ENCODE measurements at regions not wholly inside any gene's neighbourhood (a gene's known extent, or its start where the extent isn't known, plus 50 kb on each side); places are given as distances from the start of the nearest gene placed in this dataset.
"Not testable (repeated sequence)": the region's sequence is repeated elsewhere in the genome, so short reads cannot be mapped to it uniquely, and the experiment has no call there.

DNA sequence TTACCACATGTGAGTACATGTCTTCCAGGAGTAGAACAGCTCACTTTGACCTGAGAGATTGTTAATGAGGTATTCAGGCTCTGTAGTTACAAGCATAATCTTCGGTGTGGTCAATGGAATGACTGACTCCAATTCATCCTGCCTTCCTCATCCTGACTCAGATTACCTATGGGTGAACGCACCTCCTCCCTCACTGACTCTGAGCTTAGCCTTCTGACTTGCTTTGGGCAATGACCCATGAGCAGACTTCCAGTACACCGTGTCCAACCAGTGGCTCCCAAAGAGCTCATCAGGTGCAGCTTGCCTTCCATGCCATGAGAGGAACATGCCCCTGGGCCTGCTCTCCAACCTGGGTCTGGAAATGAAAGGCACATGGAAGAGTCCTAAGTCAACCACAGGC lies 361.0 kb upstream of the FRG1 start:
- DNase-seq = not testable (repeated sequence)

GRCh38 chr4:189586908-189587632 lies 353.6 kb upstream of the FRG1 start:
- DNase-seq = not testable (repeated sequence)

- not testable (repeated sequence) for DNase-seq
These were observed 351.5 kb upstream of the FRG1 start for GRCh38 chr4:189589201-189589600.

GRCh38 chr4:189592890-189593289 lies 347.8 kb upstream of the FRG1 start:
- no peak for DNase-seq

DNA sequence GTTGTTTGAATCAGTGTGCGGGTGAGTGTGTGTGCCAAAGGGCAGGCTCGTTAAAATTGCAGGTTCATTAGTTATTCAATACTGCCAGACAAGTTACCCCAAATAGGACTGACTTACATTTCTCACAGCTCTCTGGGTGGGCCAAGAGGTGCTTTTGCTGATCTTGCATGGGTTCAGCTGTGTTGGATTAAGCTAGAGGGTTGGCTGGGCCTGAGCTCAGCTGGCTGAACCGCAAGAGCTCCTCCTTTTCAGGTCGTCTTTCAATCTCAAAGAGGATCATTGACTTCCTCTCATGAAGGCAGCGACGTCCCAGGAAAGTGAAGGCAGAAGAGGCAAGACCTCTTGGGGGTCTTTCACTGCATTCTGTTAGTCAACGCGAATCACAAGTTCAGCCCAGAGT lies 343.3 kb upstream of the FRG1 start:
- no peak for DNase-seq

DNA sequence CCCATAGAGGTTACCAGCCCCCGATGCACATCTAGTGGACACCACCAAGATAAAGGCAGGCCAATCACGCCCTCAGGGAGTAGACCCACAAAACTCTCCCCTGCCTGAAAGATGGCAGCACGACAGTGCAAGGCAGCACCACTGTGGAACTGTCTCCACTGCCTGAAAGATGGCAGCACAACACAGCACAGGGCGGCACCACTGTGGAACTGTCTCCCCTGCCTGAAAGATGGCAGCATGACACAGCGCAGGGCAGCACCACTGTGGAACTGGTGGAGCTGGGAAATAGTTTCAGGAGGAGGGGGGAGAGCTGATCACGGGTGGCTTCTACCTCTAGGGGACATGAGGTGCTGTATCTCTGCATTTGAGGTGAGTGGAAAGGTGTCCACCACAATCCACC lies 340.4 kb upstream of the FRG1 start:
- DNase-seq = no peak

DNA sequence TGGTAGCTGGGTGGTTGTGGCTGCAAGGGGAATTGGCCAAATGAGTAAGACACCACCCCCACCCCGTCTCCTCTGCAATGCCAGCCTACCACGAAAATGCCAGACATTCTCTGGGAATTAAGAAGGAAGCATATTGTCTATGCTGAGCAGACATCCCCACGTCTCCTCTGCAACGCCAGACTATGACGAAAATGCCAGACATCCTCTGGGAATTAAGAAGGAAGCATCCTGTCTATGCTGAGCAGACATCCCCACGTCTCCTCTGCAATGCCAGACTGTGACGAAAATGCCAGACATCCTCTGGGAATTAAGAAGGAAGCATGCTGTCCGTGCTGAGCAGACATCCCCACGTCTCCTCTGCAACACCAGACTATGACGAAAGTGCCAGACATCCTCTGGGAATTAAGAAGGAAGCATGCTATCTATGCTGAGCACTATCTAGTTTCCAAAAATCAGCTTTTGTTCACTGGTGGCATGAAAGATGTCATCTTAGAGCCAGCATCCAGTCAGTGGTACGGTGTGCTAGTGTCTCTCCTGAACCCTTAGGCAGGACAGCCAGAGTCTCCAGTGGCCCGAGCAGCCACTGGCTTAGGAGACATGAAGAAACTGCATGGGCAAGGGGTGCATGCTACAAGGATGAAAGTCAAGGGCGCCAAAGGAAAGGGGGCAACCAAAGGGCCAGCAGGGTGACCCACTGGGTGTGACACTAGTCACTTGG lies 339.8 kb upstream of the FRG1 start:
- DNase-seq = no peak

DNA sequence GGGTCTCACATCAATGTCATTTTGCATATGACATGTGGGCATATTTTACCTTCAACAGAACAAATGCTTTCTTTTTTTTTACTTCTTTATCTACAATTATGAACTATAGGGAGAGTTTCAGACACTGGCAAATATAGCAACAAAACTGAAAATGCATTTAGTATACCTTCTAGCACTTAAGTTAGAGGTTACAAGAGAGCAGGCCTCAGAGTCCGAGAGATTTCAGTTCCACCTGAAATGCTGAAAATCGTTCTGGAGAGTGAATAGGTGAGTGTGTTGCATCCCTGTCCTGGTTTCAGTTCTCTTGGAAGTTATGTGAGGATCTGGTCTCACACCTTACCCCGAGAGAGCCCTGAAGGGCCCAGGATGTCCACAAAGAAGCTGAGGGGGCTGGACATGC lies 337.8 kb upstream of the FRG1 start:
- DNase-seq = not testable (repeated sequence)

DNA sequence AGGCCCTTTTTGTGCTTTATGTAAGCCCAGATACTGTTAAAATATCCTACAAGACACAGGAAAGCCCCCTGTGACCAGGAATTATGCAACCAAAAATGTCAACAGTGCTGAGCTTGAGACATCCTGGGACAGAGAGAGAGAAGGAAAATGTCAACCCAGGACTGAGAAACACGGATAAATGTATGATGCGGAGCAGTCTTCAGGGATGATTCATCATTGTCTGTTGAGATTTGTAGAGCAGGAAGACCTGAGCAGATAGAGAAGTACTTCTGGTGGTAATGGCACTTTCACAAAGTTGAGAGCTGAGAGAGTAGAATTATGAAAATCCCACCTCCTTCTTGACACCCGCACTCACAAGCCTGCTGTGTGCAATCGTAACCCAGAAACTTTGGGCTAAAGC lies 330.1 kb upstream of the FRG1 start:
- DNase-seq = not testable (repeated sequence)

GRCh38 chr4:189613207-189613606 lies 327.5 kb upstream of the FRG1 start:
- no peak for DNase-seq

DNA sequence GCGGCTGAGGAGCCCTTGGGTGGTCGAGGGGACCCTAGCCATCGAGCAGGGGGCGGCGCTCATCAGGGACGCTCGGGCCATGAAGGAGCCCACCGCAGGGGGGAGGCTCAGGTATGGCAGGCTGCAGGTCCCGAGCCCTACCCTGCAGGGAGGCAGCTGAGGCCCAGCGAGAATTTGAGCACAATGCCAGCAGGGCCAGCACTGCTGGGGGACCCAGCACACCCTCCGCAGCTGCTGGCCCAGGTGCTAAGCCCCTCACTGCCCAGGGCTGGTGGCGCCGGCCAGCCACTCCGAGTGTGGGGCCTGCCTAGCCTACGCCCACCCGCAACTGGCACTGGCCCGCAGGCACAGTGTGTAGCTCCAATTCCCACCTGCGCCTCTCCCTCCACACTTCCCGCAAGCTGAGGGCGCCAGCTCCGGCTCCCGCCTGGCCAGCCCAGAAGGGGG lies 325.4 kb upstream of the FRG1 start:
- DNase-seq = no peak

GRCh38 chr4:189617741-189618140 lies 322.9 kb upstream of the FRG1 start:
- not testable (repeated sequence) for DNase-seq

- DNase-seq = not testable (repeated sequence)
These were observed 321.0 kb upstream of the FRG1 start for GRCh38 chr4:189619441-189620250.

GRCh38 chr4:189622574-189622973 lies 318.1 kb upstream of the FRG1 start:
- not testable (repeated sequence) for DNase-seq

GRCh38 chr4:189627041-189627440 lies 313.6 kb upstream of the FRG1 start:
- DNase-seq = not testable (repeated sequence)

- DNase-seq = not testable (repeated sequence)
These were observed 310.9 kb upstream of the FRG1 start for GRCh38 chr4:189629733-189630132.

GRCh38 chr4:189630913-189631567 lies 309.6 kb upstream of the FRG1 start:
- not testable (repeated sequence) for DNase-seq

GRCh38 chr4:189631568-189631916 lies 309.1 kb upstream of the FRG1 start:
- DNase-seq = not testable (repeated sequence)

- not testable (repeated sequence) for DNase-seq
These were observed 290.2 kb upstream of the FRG1 start for GRCh38 chr4:189650436-189650835.

- not testable (repeated sequence) for DNase-seq
These were observed 287.5 kb upstream of the FRG1 start for GRCh38 chr4:189653130-189653653.

DNA sequence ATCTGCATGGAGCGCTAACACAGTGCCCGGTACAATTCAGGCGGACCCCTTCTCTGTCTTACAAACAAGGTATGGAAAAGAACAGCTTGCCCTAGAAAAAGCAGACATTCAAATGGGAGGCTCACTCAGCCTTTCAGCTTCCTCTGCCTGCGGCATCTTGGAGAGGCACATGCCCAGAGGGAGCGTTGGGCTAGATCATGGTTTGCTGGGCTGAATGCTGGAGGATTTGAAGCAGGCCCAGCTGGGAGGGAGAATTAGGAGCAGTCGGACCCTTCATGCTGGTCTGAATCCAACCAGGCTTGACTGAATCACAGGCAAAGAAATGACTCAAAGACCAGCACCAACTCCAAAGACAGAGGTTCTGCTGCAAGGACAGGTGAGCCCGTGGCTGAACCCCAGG lies 286.7 kb upstream of the FRG1 start:
- DNase-seq = not testable (repeated sequence)

DNA sequence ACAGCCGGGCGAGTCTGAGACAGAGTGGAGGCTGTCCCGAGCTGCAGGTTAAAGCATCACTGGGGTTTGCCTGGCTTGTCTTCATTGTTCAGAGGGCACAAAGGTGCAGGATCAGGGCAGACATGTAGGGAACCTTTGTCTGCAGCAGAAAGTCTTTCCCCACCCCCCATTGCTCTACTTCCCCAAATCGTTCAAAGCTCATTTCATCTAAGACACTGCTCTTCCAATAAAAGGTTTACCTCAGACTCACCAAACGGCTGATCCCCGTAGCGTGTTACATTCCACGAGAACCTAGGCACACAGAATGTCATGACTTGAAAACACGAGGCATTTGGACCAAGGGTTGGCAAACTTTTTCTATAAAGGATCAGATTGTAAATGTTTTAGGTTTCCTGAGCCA lies 286.3 kb upstream of the FRG1 start:
- DNase-seq = not testable (repeated sequence)

GRCh38 chr4:189655817-189656216 lies 284.9 kb upstream of the FRG1 start:
- DNase-seq = not testable (repeated sequence)

All from NCI-H510A treated with DMSO at 0.1 percent for 48 hours (cell line).